Uterus (tissue), 2 donors: ENCODE measurements at regions not wholly inside any gene's neighbourhood (a gene's known extent, or its start where the extent isn't known, plus 50 kb on each side); places are given as distances from the start of the nearest gene placed in this dataset.

Source experiments
- POLR2A ChIP-seq, 2 donors: fragments of 450-650 bp; IDR thresholded peaks; one replicate each; pipeline ENCODE4 v1.6.1; 2016; ENCODE audit warnings: antibody characterized with exemption in 2 of 2, mild to moderate bottlenecking in 1 of 2, moderate library complexity in 1 of 2
- TF ChIP-seq, protein P1 (sequence below), 4 experiments: fragments of 200-600 bp in 2 of 4; fragments of 450-650 bp in 2 of 4; sonication (generic) in 2 of 4; IDR thresholded peaks; one replicate each; pipeline ENCODE4 v1.5.1; 2016 to 2019; ENCODE audit warnings: antibody characterized with exemption in 4 of 4, mild to moderate bottlenecking in 2 of 4, moderate library complexity in 1 of 4

DNA sequence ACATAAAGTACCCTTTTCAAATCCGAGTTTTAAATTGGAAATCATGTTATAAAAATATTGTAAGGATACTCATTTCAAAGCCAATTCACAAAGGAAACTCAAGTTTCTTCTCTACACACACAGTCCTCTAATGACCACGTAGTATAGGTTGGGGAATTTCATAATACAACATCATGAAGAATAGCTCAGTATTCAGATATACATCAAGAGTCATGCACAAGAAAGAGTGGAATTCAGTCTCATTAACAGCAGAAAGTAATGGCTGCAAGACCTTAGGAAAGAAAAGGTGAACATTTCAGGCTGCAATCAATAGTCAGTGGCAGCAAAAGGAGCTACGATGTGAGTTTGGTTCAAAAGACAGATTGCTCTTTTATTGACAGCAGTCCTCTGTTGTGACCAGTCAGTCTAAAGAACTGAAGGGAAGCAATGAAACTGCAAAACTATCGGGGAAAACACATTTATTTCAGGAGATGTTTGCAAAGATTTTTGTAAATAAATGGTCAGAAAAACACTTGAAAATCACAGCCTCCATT is 317.2 kb downstream of the IPMK start:
- TF ChIP-seq, protein P1, sequence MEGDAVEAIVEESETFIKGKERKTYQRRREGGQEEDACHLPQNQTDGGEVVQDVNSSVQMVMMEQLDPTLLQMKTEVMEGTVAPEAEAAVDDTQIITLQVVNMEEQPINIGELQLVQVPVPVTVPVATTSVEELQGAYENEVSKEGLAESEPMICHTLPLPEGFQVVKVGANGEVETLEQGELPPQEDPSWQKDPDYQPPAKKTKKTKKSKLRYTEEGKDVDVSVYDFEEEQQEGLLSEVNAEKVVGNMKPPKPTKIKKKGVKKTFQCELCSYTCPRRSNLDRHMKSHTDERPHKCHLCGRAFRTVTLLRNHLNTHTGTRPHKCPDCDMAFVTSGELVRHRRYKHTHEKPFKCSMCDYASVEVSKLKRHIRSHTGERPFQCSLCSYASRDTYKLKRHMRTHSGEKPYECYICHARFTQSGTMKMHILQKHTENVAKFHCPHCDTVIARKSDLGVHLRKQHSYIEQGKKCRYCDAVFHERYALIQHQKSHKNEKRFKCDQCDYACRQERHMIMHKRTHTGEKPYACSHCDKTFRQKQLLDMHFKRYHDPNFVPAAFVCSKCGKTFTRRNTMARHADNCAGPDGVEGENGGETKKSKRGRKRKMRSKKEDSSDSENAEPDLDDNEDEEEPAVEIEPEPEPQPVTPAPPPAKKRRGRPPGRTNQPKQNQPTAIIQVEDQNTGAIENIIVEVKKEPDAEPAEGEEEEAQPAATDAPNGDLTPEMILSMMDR (IDR thresholded peaks at IDR 0.05), result no peak
- TF ChIP-seq POLR2A (IDR thresholded peaks at IDR 0.05), result no peak
